Spleen (tissue), 7 donors: ENCODE measurements at regions not wholly inside any gene's neighbourhood (a gene's known extent, or its start where the extent isn't known, plus 50 kb on each side); places are given as distances from the start of the nearest gene placed in this dataset.

Source experiments
- POLR2A ChIP-seq, 3 donors: fragments of 450-650 bp; IDR thresholded peaks; one replicate each; pipeline ENCODE4 v1.5.1; 2017; ENCODE audit warnings: antibody characterized with exemption in 3 of 3, mild to moderate bottlenecking in 1 of 3
- POLR2AphosphoS5 ChIP-seq, 3 donors: sonication (generic); formaldehyde crosslinking; IDR thresholded peaks; one replicate each; pipeline ENCODE4 v1.5.1; 2017; ENCODE audit warnings: antibody characterized with exemption in 3 of 3
- TF ChIP-seq, protein P1 (sequence below), 11 experiments: fragments of 200-600 bp in 7 of 11; fragments of 450-650 bp in 4 of 11; sonication (generic) in 4 of 11; IDR thresholded peaks in 8 of 11; conservative IDR thresholded peaks in 3 of 11; 1 replicate in 7 of 11; 2 replicates in 4 of 11; pipeline versions ENCODE4 v1.4.0 to v1.8.0; 2016 to 2021; ENCODE audit warnings: antibody characterized with exemption in 11 of 11, inconsistent platforms in 4 of 11, mild to moderate bottlenecking in 1 of 11
- donor health status: DM: no; HTN: no; CAD: no; lungs with moderate emphysema.
- donor health status: DM: no; HTN: no; CAD: no.
- donor health status: DM: no; HTN: no; CAD: no.

DNA sequence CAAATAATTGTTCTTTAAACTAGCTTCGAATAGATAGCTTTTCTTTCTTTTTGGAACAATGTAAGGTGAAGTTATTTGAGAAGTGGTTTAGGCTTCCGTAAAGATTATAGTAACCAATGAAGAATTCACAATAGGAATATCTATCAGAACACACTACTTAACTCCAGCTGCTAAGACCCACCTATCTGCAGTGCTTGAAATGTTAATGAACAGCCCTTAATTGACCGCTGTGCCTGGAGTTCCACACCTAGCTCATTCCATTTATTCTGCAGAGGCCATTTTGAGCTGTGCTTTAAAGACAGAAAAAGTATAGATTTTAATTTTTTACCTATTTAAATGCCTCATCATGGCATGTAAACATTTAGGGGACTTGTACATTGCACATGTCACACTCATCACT is 83.3 kb upstream of the APCDD1 start:
- TF ChIP-seq POLR2A (IDR thresholded peaks at IDR 0.05): no peak
- TF ChIP-seq, protein P1, sequence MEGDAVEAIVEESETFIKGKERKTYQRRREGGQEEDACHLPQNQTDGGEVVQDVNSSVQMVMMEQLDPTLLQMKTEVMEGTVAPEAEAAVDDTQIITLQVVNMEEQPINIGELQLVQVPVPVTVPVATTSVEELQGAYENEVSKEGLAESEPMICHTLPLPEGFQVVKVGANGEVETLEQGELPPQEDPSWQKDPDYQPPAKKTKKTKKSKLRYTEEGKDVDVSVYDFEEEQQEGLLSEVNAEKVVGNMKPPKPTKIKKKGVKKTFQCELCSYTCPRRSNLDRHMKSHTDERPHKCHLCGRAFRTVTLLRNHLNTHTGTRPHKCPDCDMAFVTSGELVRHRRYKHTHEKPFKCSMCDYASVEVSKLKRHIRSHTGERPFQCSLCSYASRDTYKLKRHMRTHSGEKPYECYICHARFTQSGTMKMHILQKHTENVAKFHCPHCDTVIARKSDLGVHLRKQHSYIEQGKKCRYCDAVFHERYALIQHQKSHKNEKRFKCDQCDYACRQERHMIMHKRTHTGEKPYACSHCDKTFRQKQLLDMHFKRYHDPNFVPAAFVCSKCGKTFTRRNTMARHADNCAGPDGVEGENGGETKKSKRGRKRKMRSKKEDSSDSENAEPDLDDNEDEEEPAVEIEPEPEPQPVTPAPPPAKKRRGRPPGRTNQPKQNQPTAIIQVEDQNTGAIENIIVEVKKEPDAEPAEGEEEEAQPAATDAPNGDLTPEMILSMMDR (IDR thresholded peaks at IDR 0.05 in 8 of 11, conservative IDR thresholded peaks at IDR 0.05 in 3 of 11): no peak
- TF ChIP-seq POLR2AphosphoS5 (IDR thresholded peaks at IDR 0.05): no peak
